Breast epithelium (tissue), 3 donors: ENCODE measurements at regions not wholly inside any gene's neighbourhood (a gene's known extent, or its start where the extent isn't known, plus 50 kb on each side); places are given as distances from the start of the nearest gene placed in this dataset.

ENCODE experiments used
- CTCF ChIP-seq, 3 donors: fragments of 450-650 bp; IDR thresholded peaks; one replicate each; pipeline ENCODE4 v1.5.1; 2016 to 2017; ENCODE audit warnings: antibody characterized with exemption in 3 of 3, mild to moderate bottlenecking in 3 of 3, moderate library complexity in 3 of 3
- POLR2AphosphoS5 ChIP-seq, 3 donors: sonication (generic); formaldehyde crosslinking; IDR thresholded peaks; one replicate each; pipeline ENCODE4 v1.6.1; 2017; ENCODE audit warnings: antibody characterized with exemption in 3 of 3

GRCh38 chr14:103199124-103199523, 75.9 kb downstream of the TNFAIP2 start:
- TF ChIP-seq POLR2AphosphoS5 (IDR thresholded peaks at IDR 0.05): peak in 1 of 3 donors; percentile 11
- no peak for TF ChIP-seq CTCF (IDR thresholded peaks at IDR 0.05)
